HCT116 (cell line): ENCODE measurements at regions not wholly inside any gene's neighbourhood (a gene's known extent, or its start where the extent isn't known, plus 50 kb on each side); places are given as distances from the start of the nearest gene placed in this dataset.

Experiments used
- ATAC-seq: fragments of 200-7000 bp; cut with Tn5 transposase; 2 replicates; pipeline ENCODE4 v1.9.1; 2020; ENCODE audit warnings: mild to moderate bottlenecking, moderate library complexity
- BruUV-seq: library from RNA; stranded (reverse); fragments of 400-500 nt; replicated peaks from 2 replicates; lab custom pipeline; 2021; lab: Mats Ljungman, UMichigan
- CTCF ChIA-PET: fragments of 300-600 bp; sonication (Branson Sonifier 250); formaldehyde crosslinking; loops from one replicate; lab custom pipeline; 2021; ENCODE audit warnings: antibody characterized with exemption; lab: Charles Lee
- POLR2A ChIA-PET: fragments of 300-600, 350-600 bp; sonication (Branson Sonifier 250); formaldehyde crosslinking; loops from one replicate; lab custom pipeline; 2021; ENCODE audit warnings: antibody characterized with exemption; lab: Charles Lee
- RAD21 ChIA-PET, 2 experiments: fragments of 300-600 bp; sonication (Branson Sonifier 250); formaldehyde crosslinking; loops; one replicate each; lab custom pipeline; 2023; ENCODE audit warnings: low total read pairs in 2 of 2; ENCODE audit not compliant: uncharacterized antibody in 2 of 2, unreplicated experiment in 2 of 2, low non-redundant PET in 1 of 2; lab: Charles Lee
- DNase-seq: peaks from one replicate; pipeline ENCODE4 v3.0.0-alpha.2; 2010; ENCODE audit warnings: low read depth, low spot score
- H2AFZ ChIP-seq: fragments of 200-600 bp; shearing (Covaris generic), sonication (generic); 2 replicates; pipeline ENCODE4 v1.6.1; 2017; ENCODE audit warnings: low read depth, mixed run types, mixed read lengths, antibody characterized with exemption, low read length; ENCODE audit not compliant: poor library complexity, severe bottlenecking
- H3K27ac ChIP-seq: 2 replicates; pipeline ENCODE4 v1.5.1; 2012; ENCODE audit warnings: low read depth, low read length
- H3K27me3 ChIP-seq: fragments of 200-600 bp; sonication (generic); 2 replicates; pipeline ENCODE4 v1.6.1; 2016; ENCODE audit warnings: mixed run types, low read length, mixed read lengths; ENCODE audit not compliant: insufficient read depth
- H3K36me3 ChIP-seq, 2 experiments: fragments of 200-500 bp in 1 of 2; fragments of 200-600 bp in 1 of 2; sonication (Bioruptor generic) in 1 of 2; sonication (generic) in 1 of 2; 2 replicates each; pipeline versions ENCODE4 v1.5.1 to v1.6.1; 2014 to 2016; ENCODE audit warnings: low read length in 2 of 2, inconsistent platforms in 1 of 2, mixed read lengths in 1 of 2, mixed run types in 1 of 2; ENCODE audit not compliant: insufficient read depth in 2 of 2, control insufficient read depth in 1 of 2
- H3K4me1 ChIP-seq, 2 experiments: fragments of 200-600 bp in 1 of 2; sonication (generic) in 1 of 2; 2 replicates each; pipeline versions ENCODE4 v1.5.1 to v1.6.1; 2012 to 2017; ENCODE audit warnings: low read length in 2 of 2, inconsistent platforms in 1 of 2, mild to moderate bottlenecking in 1 of 2, mixed read lengths in 1 of 2, mixed run types in 1 of 2, moderate library complexity in 1 of 2; ENCODE audit not compliant: insufficient read depth in 2 of 2, control insufficient read depth in 1 of 2
- H3K4me2 ChIP-seq: fragments of 200-600 bp; sonication (generic); 2 replicates; pipeline ENCODE4 v1.6.1; 2017; ENCODE audit warnings: mixed run types, low read length, mixed read lengths
- H3K4me3 ChIP-seq, 2 experiments: fragments of 200-600 bp in 1 of 2; sonication (generic) in 1 of 2; replicated peaks in 1 of 2; 2 replicates each; pipeline ENCODE4 v1.5.1; 2011 to 2016; ENCODE audit warnings: low read length in 2 of 2, control low read depth in 1 of 2, low read depth in 1 of 2, mild to moderate bottlenecking in 1 of 2, mixed read lengths in 1 of 2, mixed run types in 1 of 2
- H3K79me2 ChIP-seq: fragments of 200-600 bp; sonication (generic); 2 replicates; pipeline ENCODE4 v1.6.1; 2017; ENCODE audit warnings: mild to moderate bottlenecking, mixed run types, low read length, moderate library complexity, mixed read lengths; ENCODE audit not compliant: insufficient read depth
- H3K9ac ChIP-seq: fragments of 200-600 bp; sonication (generic); 2 replicates; pipeline ENCODE4 v1.6.1; 2016; ENCODE audit warnings: low read length, mixed read lengths
- H3K9me2 ChIP-seq: fragments of 200-600 bp; sonication (generic), shearing (Covaris generic); 2 replicates; pipeline ENCODE4 v1.6.1; 2017; ENCODE audit warnings: mixed run types, mild to moderate bottlenecking, moderate library complexity; ENCODE audit not compliant: insufficient read depth
- H3K9me3 ChIP-seq, 2 experiments: fragments of 200-500 bp in 1 of 2; fragments of 200-600 bp in 1 of 2; sonication (Bioruptor generic) in 1 of 2; sonication (generic) in 1 of 2; 2 replicates each; pipeline ENCODE4 v1.6.1; 2014 to 2017; ENCODE audit warnings: low read length in 2 of 2, mixed read lengths in 2 of 2, inconsistent platforms in 1 of 2, low read depth in 1 of 2, mild to moderate bottlenecking in 1 of 2, mixed run types in 1 of 2, moderate library complexity in 1 of 2; ENCODE audit not compliant: control insufficient read depth in 1 of 2, insufficient read depth in 1 of 2
- H4K20me1 ChIP-seq: fragments of 200-600 bp; sonication (generic), shearing (Covaris generic); 2 replicates; pipeline ENCODE4 v1.6.1; 2017; ENCODE audit warnings: mixed run types, mild to moderate bottlenecking, moderate library complexity; ENCODE audit not compliant: insufficient read depth
- CBX3 ChIP-seq: IDR thresholded peaks from 2 replicates; pipeline ENCODE4 v1.6.1; 2012; ENCODE audit warnings: low read depth
- CEBPB ChIP-seq: IDR thresholded peaks from 2 replicates; pipeline ENCODE4 v1.6.1; 2012; ENCODE audit warnings: low read depth
- JUND ChIP-seq: IDR thresholded peaks from 2 replicates; pipeline ENCODE4 v1.6.1; 2012
- POLR2A ChIP-seq: IDR thresholded peaks from 2 replicates; pipeline ENCODE4 v1.7.0; 2011; ENCODE audit warnings: borderline replicate concordance; ENCODE audit not compliant: insufficient read depth, insufficient read length; ENCODE audit errors: extremely low read depth
- POLR2AphosphoS5 ChIP-seq: IDR thresholded peaks from 2 replicates; pipeline ENCODE4 v1.6.1; 2011; ENCODE audit warnings: mild to moderate bottlenecking, low read depth, low read length, moderate library complexity
- RAD21 ChIP-seq: IDR thresholded peaks from 2 replicates; pipeline ENCODE4 v1.6.1; 2012; ENCODE audit warnings: low read depth, mild to moderate bottlenecking
- REST ChIP-seq: IDR thresholded peaks from 2 replicates; pipeline ENCODE4 v1.6.1; 2012; ENCODE audit warnings: low read depth
- SIN3A ChIP-seq: IDR thresholded peaks from 2 replicates; pipeline ENCODE4 v1.6.1; 2012; ENCODE audit warnings: low read depth
- TCF7L2 ChIP-seq: IDR thresholded peaks from 2 replicates; pipeline ENCODE4 v1.7.0; 2011; ENCODE audit warnings: borderline replicate concordance, inconsistent platforms; ENCODE audit not compliant: insufficient read depth, insufficient read length; ENCODE audit errors: extremely low read depth
- ZFX ChIP-seq: fragments of 450-650 bp; IDR thresholded peaks from 2 replicates; pipeline ENCODE4 v1.6.1; 2017
- intact Hi-C: fragments of 100-400 bp; cut with micrococcal nuclease; formaldehyde crosslinking; loops from 2 replicates; pipeline ENCODE4 v1.10.0; 2022
- TF ChIP-seq, protein P1 (sequence below): IDR thresholded peaks from 2 replicates; pipeline ENCODE4 v1.6.1; 2012
- TF ChIP-seq, protein P2 (sequence below): IDR thresholded peaks from 2 replicates; pipeline ENCODE4 v1.6.1; 2011; ENCODE audit warnings: mild to moderate bottlenecking, low read length, moderate library complexity; ENCODE audit not compliant: insufficient replicate concordance; ENCODE audit errors: extremely low read depth

DNA sequence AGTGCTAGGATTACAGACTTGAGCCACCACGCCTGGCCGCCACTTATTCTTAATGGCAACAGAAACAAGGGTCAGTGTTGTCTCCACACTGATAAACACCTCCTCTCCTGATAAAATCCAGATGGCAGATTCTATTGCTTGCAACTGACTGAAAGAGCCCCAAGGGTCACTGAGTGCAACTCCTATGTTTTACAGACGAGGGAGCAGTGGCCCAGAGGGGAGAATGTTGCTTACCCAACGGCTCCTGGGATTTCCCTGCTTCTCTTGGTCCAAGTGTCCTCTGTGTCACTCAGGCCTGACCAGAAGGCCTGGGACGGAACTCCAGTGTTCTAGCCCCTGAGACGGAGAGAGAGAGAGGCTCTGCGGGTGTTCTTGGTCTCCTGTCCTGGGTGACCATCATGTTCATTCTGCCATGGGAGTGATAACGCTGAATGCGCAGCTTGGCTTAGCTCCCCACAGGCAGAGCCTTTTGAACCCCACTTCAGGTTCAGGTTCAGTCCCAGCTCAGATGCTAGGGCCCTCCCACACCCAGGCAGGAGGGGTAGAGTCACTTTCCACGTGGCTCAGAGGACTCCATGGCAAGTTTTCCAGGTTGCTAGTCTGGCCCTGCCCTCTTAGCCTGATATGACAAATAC, 77.3 kb upstream of the NLRP1 start:
- POLR2A ChIA-PET = no interaction called here
- DNase-seq = no peak
- no peaks in the 10 kb centered on the region for H3K36me3 ChIP-seq
- no peak; the same call in 1 of the 2 replicates for ATAC-seq
- RAD21 ChIA-PET = no interaction called here
- no peaks in the 10 kb centered on the region for H3K79me2 ChIP-seq
- no peak overlapping the region for H3K27ac ChIP-seq
- no peak overlapping the region for H3K4me2 ChIP-seq
- H3K9me2 ChIP-seq = no peaks in the 10 kb centered on the region
- no peak overlapping the region for H3K9ac ChIP-seq
- no TSS peak for BruUV-seq
- TF ChIP-seq, protein P1, sequence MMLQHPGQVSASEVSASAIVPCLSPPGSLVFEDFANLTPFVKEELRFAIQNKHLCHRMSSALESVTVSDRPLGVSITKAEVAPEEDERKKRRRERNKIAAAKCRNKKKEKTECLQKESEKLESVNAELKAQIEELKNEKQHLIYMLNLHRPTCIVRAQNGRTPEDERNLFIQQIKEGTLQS = no peak
- no peak for TF ChIP-seq SIN3A
- TF ChIP-seq CBX3 = no peak
- no peak overlapping the region for H3K4me3 ChIP-seq
- H3K27me3 ChIP-seq = peaks cover 18% of the 10 kb centered on the region; the same call in 1 of the 2 replicates
- intact Hi-C loops = no loop called here
- H2AFZ ChIP-seq = no peak overlapping the region
- no peaks in the 10 kb centered on the region for H3K4me1 ChIP-seq
- no peaks in the 10 kb centered on the region for H3K9me3 ChIP-seq
- H4K20me1 ChIP-seq = no peaks in the 10 kb centered on the region
- CTCF ChIA-PET = no interaction called here

GRCh38 chr17:5662409-5663085, 78.2 kb upstream of the NLRP1 start:
- intact Hi-C loops = no loop called here
- DNase-seq = no peak
- Histone ChIP-seq H3K27me3 (peaks cover 25% of the 10 kb centered on the region; the same call in 1 of the 2 replicates), H3K9ac (no peak overlapping the region), H2AFZ (no peak overlapping the region), H3K27ac (no peak overlapping the region), H3K4me2 (no peak overlapping the region), H4K20me1 (no peaks in the 10 kb centered on the region), H3K36me3 (no peaks in the 10 kb centered on the region), H3K9me3 (no peaks in the 10 kb centered on the region), H3K4me1 (no peaks in the 10 kb centered on the region), H3K4me3 (no peak overlapping the region), H3K9me2 (no peaks in the 10 kb centered on the region), H3K79me2 (no peaks in the 10 kb centered on the region)
- ChIA-PET CTCF (no interaction called here), RAD21 (no interaction called here), POLR2A (no interaction called here)
- no peak for ATAC-seq
- TF ChIP-seq POLR2AphosphoS5 = no peak
- TF ChIP-seq REST = no peak
- no peak for TF ChIP-seq JUND
- no peak for TF ChIP-seq RAD21
- TF ChIP-seq POLR2A = no peak
- TF ChIP-seq, protein P2, sequence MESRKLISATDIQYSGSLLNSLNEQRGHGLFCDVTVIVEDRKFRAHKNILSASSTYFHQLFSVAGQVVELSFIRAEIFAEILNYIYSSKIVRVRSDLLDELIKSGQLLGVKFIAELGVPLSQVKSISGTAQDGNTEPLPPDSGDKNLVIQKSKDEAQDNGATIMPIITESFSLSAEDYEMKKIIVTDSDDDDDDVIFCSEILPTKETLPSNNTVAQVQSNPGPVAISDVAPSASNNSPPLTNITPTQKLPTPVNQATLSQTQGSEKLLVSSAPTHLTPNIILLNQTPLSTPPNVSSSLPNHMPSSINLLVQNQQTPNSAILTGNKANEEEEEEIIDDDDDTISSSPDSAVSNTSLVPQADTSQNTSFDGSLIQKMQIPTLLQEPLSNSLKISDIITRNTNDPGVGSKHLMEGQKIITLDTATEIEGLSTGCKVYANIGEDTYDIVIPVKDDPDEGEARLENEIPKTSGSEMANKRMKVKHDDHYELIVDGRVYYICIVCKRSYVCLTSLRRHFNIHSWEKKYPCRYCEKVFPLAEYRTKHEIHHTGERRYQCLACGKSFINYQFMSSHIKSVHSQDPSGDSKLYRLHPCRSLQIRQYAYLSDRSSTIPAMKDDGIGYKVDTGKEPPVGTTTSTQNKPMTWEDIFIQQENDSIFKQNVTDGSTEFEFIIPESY = no peak
- no peak for TF ChIP-seq ZFX
- no peak for TF ChIP-seq SIN3A
- TF ChIP-seq TCF7L2 = no peak
- TF ChIP-seq CEBPB = no peak
- TF ChIP-seq CBX3 = no peak
- BruUV-seq = no TSS peak
